AG04449 (cell line): ENCODE measurements at regions not wholly inside any gene's neighbourhood (a gene's known extent, or its start where the extent isn't known, plus 50 kb on each side); places are given as distances from the start of the nearest gene placed in this dataset.
A peak's percentile ranks its signal among the peaks of the same experiment; 100 is the strongest.
"Not testable (repeated sequence)": the region's sequence is repeated elsewhere in the genome, so short reads cannot be mapped to it uniquely, and the experiment has no call there.

Experiments used
- CTCF ChIA-PET: fragments of 350-600 bp; formaldehyde crosslinking; extraction: SDS; loops from one replicate; lab custom pipeline; 2021; ENCODE audit warnings: antibody characterized with exemption; lab: Yijun Ruan, JAX
- POLR2A ChIA-PET: fragments of 400-600, 350-600 bp; formaldehyde crosslinking; extraction: SDS; loops from one replicate; lab custom pipeline; 2020; ENCODE audit warnings: antibody characterized with exemption, inconsistent platforms; lab: Yijun Ruan, JAX
- DNase-seq: peaks from one replicate; pipeline ENCODE4 v3.0.0-alpha.2; 2010; ENCODE audit warnings: low read depth, low spot score
- H3K4me3 ChIP-seq: 2 replicates; pipeline ENCODE4 v1.5.1; 2011; ENCODE audit warnings: low read depth, mild to moderate bottlenecking, control low read depth, low read length
- CTCF ChIP-seq: IDR thresholded peaks from one replicate; pipeline ENCODE4 v1.5.1; 2011; ENCODE audit warnings: mild to moderate bottlenecking, moderate library complexity, low read length, control low read depth, inconsistent platforms; ENCODE audit not compliant: insufficient read depth; ENCODE audit errors: missing control alignments

GRCh38 chr4:127379499-127379898, 253.3 kb upstream of the INTU start:
- CTCF ChIA-PET = no interaction called here
- POLR2A ChIA-PET = no interaction called here

GRCh38 chr4:127379948-127380347, 252.8 kb upstream of the INTU start:
- CTCF ChIA-PET, H3K4me3 ChIP-seq, DNase-seq, POLR2A ChIA-PET: not testable (repeated sequence)

More at GRCh38 chr4:127379499-127379898, 253.3 kb upstream of the INTU start:
- H3K4me3 ChIP-seq = no peak overlapping the region
- TF ChIP-seq CTCF = no peak
- DNase-seq = no peak

- CTCF ChIA-PET = no interaction called here
- TF ChIP-seq CTCF = no peak
- POLR2A ChIA-PET = no interaction called here
Observed at GRCh38 chr4:127383666-127384065, 249.1 kb upstream of the INTU start.

GRCh38 chr4:127394516-127394915, 238.2 kb upstream of the INTU start:
- no peak overlapping the region for H3K4me3 ChIP-seq
- DNase-seq = no peak
- POLR2A ChIA-PET = no interaction called here
- CTCF ChIA-PET = no interaction called here
- no peak for TF ChIP-seq CTCF

More at GRCh38 chr4:127383666-127384065, 249.1 kb upstream of the INTU start:
- no peak overlapping the region for H3K4me3 ChIP-seq
- no peak for DNase-seq

GRCh38 chr4:127400276-127400675, 232.5 kb upstream of the INTU start:
- no peak overlapping the region for H3K4me3 ChIP-seq
- ChIA-PET CTCF (interaction anchor here (0.6 to 3.4 kb wide), 14 partner anchors 11 to 1175 kb away, joined by 3 to 12 read pairs (median 4); no protein-coding TSS in a partner anchor), POLR2A (no interaction called here)
- no peak for TF ChIP-seq CTCF
- no peak for DNase-seq

- DNase-seq = peak; percentile 38
- TF ChIP-seq CTCF = peak; percentile 78
- H3K4me3 ChIP-seq = no peak overlapping the region
- ChIA-PET CTCF (interaction anchor here (0.6 to 3.4 kb wide), 19 partner anchors 8 to 1184 kb away, joined by 3 to 12 read pairs (median 4); no protein-coding TSS in a partner anchor), POLR2A (no interaction called here)
Observed at GRCh38 chr4:127400731-127401346, 231.9 kb upstream of the INTU start.
